ENCODE measurements at regions not wholly inside any gene's neighbourhood (a gene's known extent, or its start where the extent isn't known, plus 50 kb on each side); places are given as distances from the start of the nearest gene placed in this dataset.

GRCh38 chr11:98398508-98398907 is 622.2 kb upstream of the CNTN5 start:
- RAD21 ChIA-PET (ENCODE audit: unreplicated experiment), result no interaction called here
- in situ Hi-C loops (cut with MboI), result no loop called here
- no peak for ATAC-seq
- Histone ChIP-seq H3K4me3 (no peak overlapping the region), H3K36me3 (ENCODE audit: control insufficient read depth in 2 of 2, insufficient read depth in 2 of 2, low read length in 1 of 2) (no peaks in the 10 kb centered on the region), H3K27ac (ENCODE audit: control insufficient read depth, insufficient read depth) (no peak overlapping the region), H3K27me3 (replicated peaks in 1 of 2; ENCODE audit: control insufficient read depth in 2 of 2, insufficient read depth in 2 of 2, low read length in 1 of 2) (no peaks in the 10 kb centered on the region), H3K9me3 (replicated peaks; ENCODE audit: control insufficient read depth, insufficient read depth, low read length) (no peaks in the 10 kb centered on the region), H4K20me1 (ENCODE audit: control insufficient read depth, insufficient read depth) (no peaks in the 10 kb centered on the region), H3K9ac (ENCODE audit: control insufficient read depth, insufficient read depth, low read length) (no peak overlapping the region), H3K4me2 (ENCODE audit: control insufficient read depth, insufficient read depth) (no peak overlapping the region), H3K79me2 (ENCODE audit: control insufficient read depth, insufficient read depth, low read length) (no peaks in the 10 kb centered on the region), H3K4me1 (ENCODE audit: control insufficient read depth, insufficient read depth, low read length) (no peaks in the 10 kb centered on the region), H2AFZ (ENCODE audit: control insufficient read depth, low read depth, low read length) (no peak overlapping the region)
- SMC1A ChIA-PET (ENCODE audit: uncharacterized antibody, unreplicated experiment), result no interaction called here
- FAIRE-seq, result no peak
- intact Hi-C loops (cut with micrococcal nuclease; ENCODE audit: unreplicated experiment), result no loop called here
- BruUV-seq (replicated peaks), result no TSS peak
- POLR2A ChIA-PET, result no interaction called here
- DNase-seq (ENCODE audit: low read depth, low spot score), result no peak
- TF ChIP-seq CBFB (IDR thresholded peaks at IDR 0.05; ENCODE audit: low read depth), result no peak
- no peak for TF ChIP-seq BRCA1 (IDR thresholded peaks at IDR 0.05; ENCODE audit: low read depth, low read length)
- no peak for TF ChIP-seq CREB1 (IDR thresholded peaks at IDR 0.05; ENCODE audit: low read depth)
- no peak for TF ChIP-seq HDAC6 (IDR thresholded peaks at IDR 0.05; ENCODE audit: unreplicated experiment)
- no peak for TF ChIP-seq CHD4 (IDR thresholded peaks at IDR 0.05)
- no peak for TF ChIP-seq BHLHE40 (IDR thresholded peaks at IDR 0.05; ENCODE audit: borderline replicate concordance in 1 of 2, low read depth in 2 of 2, low read length in 1 of 2)
- TF ChIP-seq NR2C1 (IDR thresholded peaks at IDR 0.05), result no peak
- TF ChIP-seq TCF7 (IDR thresholded peaks at IDR 0.05; ENCODE audit: borderline replicate concordance), result no peak
- no peak for TF ChIP-seq SREBF1 (IDR thresholded peaks at IDR 0.05; ENCODE audit: low read length)
- CTCF ChIA-PET, result no interaction called here

- FAIRE-seq (no peak), DNase-seq (ENCODE audit: low read depth, low spot score) (no peak), ATAC-seq (no peak)
- Histone ChIP-seq H3K36me3 (ENCODE audit: control insufficient read depth in 2 of 2, insufficient read depth in 2 of 2, low read length in 1 of 2) (no peaks in the 10 kb centered on the region), H3K27me3 (replicated peaks in 1 of 2; ENCODE audit: control insufficient read depth in 2 of 2, insufficient read depth in 2 of 2, low read length in 1 of 2) (no peaks in the 10 kb centered on the region), H3K4me2 (ENCODE audit: control insufficient read depth, insufficient read depth) (no peak overlapping the region), H4K20me1 (ENCODE audit: control insufficient read depth, insufficient read depth) (no peaks in the 10 kb centered on the region), H3K79me2 (ENCODE audit: control insufficient read depth, insufficient read depth, low read length) (no peaks in the 10 kb centered on the region), H3K27ac (ENCODE audit: control insufficient read depth, insufficient read depth) (no peak overlapping the region), H3K4me1 (ENCODE audit: control insufficient read depth, insufficient read depth, low read length) (no peaks in the 10 kb centered on the region), H3K9ac (ENCODE audit: control insufficient read depth, insufficient read depth, low read length) (no peak overlapping the region), H3K4me3 (no peak overlapping the region), H2AFZ (ENCODE audit: control insufficient read depth, low read depth, low read length) (no peak overlapping the region), H3K9me3 (replicated peaks; ENCODE audit: control insufficient read depth, insufficient read depth, low read length) (no peaks in the 10 kb centered on the region)
- in situ Hi-C loops (cut with MboI), result no loop called here
- SMC1A ChIA-PET (ENCODE audit: uncharacterized antibody, unreplicated experiment), result interaction anchor here (0.5 kb wide), 1 partner anchor 92 kb away, joined by 3 read pairs; no protein-coding TSS in a partner anchor
- no TSS peak for BruUV-seq (replicated peaks)
- RAD21 ChIA-PET (ENCODE audit: unreplicated experiment), result no interaction called here
- POLR2A ChIA-PET, result no interaction called here
- intact Hi-C loops (cut with micrococcal nuclease; ENCODE audit: unreplicated experiment), result no loop called here
- CTCF ChIA-PET, result no interaction called here
- TF ChIP-seq CREB1 (IDR thresholded peaks at IDR 0.05; ENCODE audit: low read depth) (no peak), MEF2B (IDR thresholded peaks at IDR 0.05; ENCODE audit: partially characterized antibody, poor library complexity, severe bottlenecking) (no peak), RAD51 (IDR thresholded peaks at IDR 0.05) (no peak), ZZZ3 (IDR thresholded peaks at IDR 0.05; ENCODE audit: control insufficient read depth, insufficient read length, low read depth) (no peak), SMC3 (IDR thresholded peaks at IDR 0.05; ENCODE audit: borderline replicate concordance, low read length) (no peak), RBBP5 (conservative IDR thresholded peaks at IDR 0.05) (no peak), SUZ12 (IDR thresholded peaks at IDR 0.05; ENCODE audit: unreplicated experiment) (no peak), GABPA (IDR thresholded peaks at IDR 0.05; ENCODE audit: low read depth) (no peak), ZBTB4 (CRISPR knock-in tag; IDR thresholded peaks at IDR 0.05) (no peak), RELA (IDR thresholded peaks at IDR 0.05; ENCODE audit: borderline replicate concordance, partially characterized antibody) (no peak), WRNIP1 (IDR thresholded peaks at IDR 0.05; ENCODE audit: borderline replicate concordance, low read depth, low read length) (no peak), BRCA1 (IDR thresholded peaks at IDR 0.05; ENCODE audit: low read depth, low read length) (no peak)
Observed at GRCh38 chr11:98409069-98409468, 611.7 kb upstream of the CNTN5 start.

Measured in GM12878 (cell line).